HCT116 (cell line): ENCODE measurements at regions not wholly inside any gene's neighbourhood (a gene's known extent, or its start where the extent isn't known, plus 50 kb on each side); places are given as distances from the start of the nearest gene placed in this dataset.

ENCODE experiments used
- ATAC-seq: fragments of 200-7000 bp; cut with Tn5 transposase; 2 replicates; pipeline ENCODE4 v1.9.1; 2020; ENCODE audit warnings: mild to moderate bottlenecking, moderate library complexity
- BruUV-seq: library from RNA; stranded (reverse); fragments of 400-500 nt; replicated peaks from 2 replicates; lab custom pipeline; 2021; lab: Mats Ljungman, UMichigan
- CTCF ChIA-PET: fragments of 300-600 bp; sonication (Branson Sonifier 250); formaldehyde crosslinking; loops from one replicate; lab custom pipeline; 2021; ENCODE audit warnings: antibody characterized with exemption; lab: Charles Lee
- POLR2A ChIA-PET: fragments of 300-600, 350-600 bp; sonication (Branson Sonifier 250); formaldehyde crosslinking; loops from one replicate; lab custom pipeline; 2021; ENCODE audit warnings: antibody characterized with exemption; lab: Charles Lee
- RAD21 ChIA-PET, 2 experiments: fragments of 300-600 bp; sonication (Branson Sonifier 250); formaldehyde crosslinking; loops; one replicate each; lab custom pipeline; 2023; ENCODE audit warnings: low total read pairs in 2 of 2; ENCODE audit not compliant: uncharacterized antibody in 2 of 2, unreplicated experiment in 2 of 2, low non-redundant PET in 1 of 2; lab: Charles Lee
- DNase-seq: peaks from one replicate; pipeline ENCODE4 v3.0.0-alpha.2; 2010; ENCODE audit warnings: low read depth, low spot score
- H2AFZ ChIP-seq: fragments of 200-600 bp; shearing (Covaris generic), sonication (generic); 2 replicates; pipeline ENCODE4 v1.6.1; 2017; ENCODE audit warnings: low read depth, mixed run types, mixed read lengths, antibody characterized with exemption, low read length; ENCODE audit not compliant: poor library complexity, severe bottlenecking
- H3K27ac ChIP-seq: 2 replicates; pipeline ENCODE4 v1.5.1; 2012; ENCODE audit warnings: low read depth, low read length
- H3K27me3 ChIP-seq: fragments of 200-600 bp; sonication (generic); 2 replicates; pipeline ENCODE4 v1.6.1; 2016; ENCODE audit warnings: mixed run types, low read length, mixed read lengths; ENCODE audit not compliant: insufficient read depth
- H3K36me3 ChIP-seq, 2 experiments: fragments of 200-500 bp in 1 of 2; fragments of 200-600 bp in 1 of 2; sonication (Bioruptor generic) in 1 of 2; sonication (generic) in 1 of 2; 2 replicates each; pipeline versions ENCODE4 v1.5.1 to v1.6.1; 2014 to 2016; ENCODE audit warnings: low read length in 2 of 2, inconsistent platforms in 1 of 2, mixed read lengths in 1 of 2, mixed run types in 1 of 2; ENCODE audit not compliant: insufficient read depth in 2 of 2, control insufficient read depth in 1 of 2
- H3K4me1 ChIP-seq, 2 experiments: fragments of 200-600 bp in 1 of 2; sonication (generic) in 1 of 2; 2 replicates each; pipeline versions ENCODE4 v1.5.1 to v1.6.1; 2012 to 2017; ENCODE audit warnings: low read length in 2 of 2, inconsistent platforms in 1 of 2, mild to moderate bottlenecking in 1 of 2, mixed read lengths in 1 of 2, mixed run types in 1 of 2, moderate library complexity in 1 of 2; ENCODE audit not compliant: insufficient read depth in 2 of 2, control insufficient read depth in 1 of 2
- H3K4me2 ChIP-seq: fragments of 200-600 bp; sonication (generic); 2 replicates; pipeline ENCODE4 v1.6.1; 2017; ENCODE audit warnings: mixed run types, low read length, mixed read lengths
- H3K4me3 ChIP-seq, 2 experiments: fragments of 200-600 bp in 1 of 2; sonication (generic) in 1 of 2; replicated peaks in 1 of 2; 2 replicates each; pipeline ENCODE4 v1.5.1; 2011 to 2016; ENCODE audit warnings: low read length in 2 of 2, control low read depth in 1 of 2, low read depth in 1 of 2, mild to moderate bottlenecking in 1 of 2, mixed read lengths in 1 of 2, mixed run types in 1 of 2
- H3K79me2 ChIP-seq: fragments of 200-600 bp; sonication (generic); 2 replicates; pipeline ENCODE4 v1.6.1; 2017; ENCODE audit warnings: mild to moderate bottlenecking, mixed run types, low read length, moderate library complexity, mixed read lengths; ENCODE audit not compliant: insufficient read depth
- H3K9ac ChIP-seq: fragments of 200-600 bp; sonication (generic); 2 replicates; pipeline ENCODE4 v1.6.1; 2016; ENCODE audit warnings: low read length, mixed read lengths
- H3K9me2 ChIP-seq: fragments of 200-600 bp; sonication (generic), shearing (Covaris generic); 2 replicates; pipeline ENCODE4 v1.6.1; 2017; ENCODE audit warnings: mixed run types, mild to moderate bottlenecking, moderate library complexity; ENCODE audit not compliant: insufficient read depth
- H3K9me3 ChIP-seq, 2 experiments: fragments of 200-500 bp in 1 of 2; fragments of 200-600 bp in 1 of 2; sonication (Bioruptor generic) in 1 of 2; sonication (generic) in 1 of 2; 2 replicates each; pipeline ENCODE4 v1.6.1; 2014 to 2017; ENCODE audit warnings: low read length in 2 of 2, mixed read lengths in 2 of 2, inconsistent platforms in 1 of 2, low read depth in 1 of 2, mild to moderate bottlenecking in 1 of 2, mixed run types in 1 of 2, moderate library complexity in 1 of 2; ENCODE audit not compliant: control insufficient read depth in 1 of 2, insufficient read depth in 1 of 2
- H4K20me1 ChIP-seq: fragments of 200-600 bp; sonication (generic), shearing (Covaris generic); 2 replicates; pipeline ENCODE4 v1.6.1; 2017; ENCODE audit warnings: mixed run types, mild to moderate bottlenecking, moderate library complexity; ENCODE audit not compliant: insufficient read depth
- ATF3 ChIP-seq: IDR thresholded peaks from 2 replicates; pipeline ENCODE4 v1.6.1; 2012
- CBX3 ChIP-seq: IDR thresholded peaks from 2 replicates; pipeline ENCODE4 v1.6.1; 2012; ENCODE audit warnings: low read depth
- CEBPB ChIP-seq: IDR thresholded peaks from 2 replicates; pipeline ENCODE4 v1.6.1; 2012; ENCODE audit warnings: low read depth
- CTCF ChIP-seq, 3 experiments: fragments of 200-600 bp in 1 of 3; sonication (generic) in 1 of 3; IDR thresholded peaks in 2 of 3; conservative IDR thresholded peaks in 1 of 3; 2 replicates each; pipeline ENCODE4 v1.5.1; 2012 to 2017; ENCODE audit warnings: low read depth in 2 of 3, low read length in 2 of 3, antibody characterized with exemption in 1 of 3, borderline replicate concordance in 1 of 3, control low read depth in 1 of 3, mild to moderate bottlenecking in 1 of 3, mixed read lengths in 1 of 3, mixed run types in 1 of 3, moderate library complexity in 1 of 3; ENCODE audit not compliant: insufficient read depth in 1 of 3
- ELF1 ChIP-seq: IDR thresholded peaks from 2 replicates; pipeline ENCODE4 v1.6.1; 2012; ENCODE audit warnings: low read depth, borderline replicate concordance
- EZH2 ChIP-seq: fragments of 200-600 bp; sonication (generic); IDR thresholded peaks from 2 replicates; pipeline ENCODE4 v1.6.1; 2017; ENCODE audit warnings: antibody characterized with exemption, mixed run types
- FOSL1 ChIP-seq: IDR thresholded peaks from 2 replicates; pipeline ENCODE4 v1.6.1; 2012; ENCODE audit warnings: low read depth
- POLR2A ChIP-seq: IDR thresholded peaks from 2 replicates; pipeline ENCODE4 v1.7.0; 2011; ENCODE audit warnings: borderline replicate concordance; ENCODE audit not compliant: insufficient read depth, insufficient read length; ENCODE audit errors: extremely low read depth
- POLR2AphosphoS5 ChIP-seq: IDR thresholded peaks from 2 replicates; pipeline ENCODE4 v1.6.1; 2011; ENCODE audit warnings: mild to moderate bottlenecking, low read depth, low read length, moderate library complexity
- SP1 ChIP-seq: IDR thresholded peaks from 2 replicates; pipeline ENCODE4 v1.6.1; 2012; ENCODE audit warnings: low read depth
- SRF ChIP-seq: IDR thresholded peaks from 2 replicates; pipeline ENCODE4 v1.6.1; 2012; ENCODE audit warnings: low read depth
- ZNF274 ChIP-seq: fragments of 200-500 bp; sonication (Bioruptor generic); IDR thresholded peaks from 2 replicates; pipeline ENCODE4 v1.6.1; 2014; ENCODE audit warnings: mild to moderate bottlenecking, low read depth, low read length, inconsistent platforms
- intact Hi-C: fragments of 100-400 bp; cut with micrococcal nuclease; formaldehyde crosslinking; loops from 2 replicates; pipeline ENCODE4 v1.10.0; 2022

- Histone ChIP-seq H3K4me2 (no peak overlapping the region), H3K4me1 (no peaks in the 10 kb centered on the region), H3K79me2 (no peaks in the 10 kb centered on the region)
- no peak for TF ChIP-seq ATF3
- no peak for TF ChIP-seq SRF
- no peak for TF ChIP-seq POLR2AphosphoS5
- TF ChIP-seq FOSL1, result no peak
- no peak for TF ChIP-seq CTCF (IDR thresholded peaks at IDR 0.05 in 2 of 3, conservative IDR thresholded peaks at IDR 0.05 in 1 of 3; ENCODE audit: borderline replicate concordance in 1 of 3, insufficient read depth in 1 of 3, low read depth in 2 of 3, low read length in 2 of 3)
- no peak for TF ChIP-seq CEBPB
- no peak for TF ChIP-seq CBX3
- no peak for TF ChIP-seq SP1
- TF ChIP-seq EZH2, result no peak
- no peak for TF ChIP-seq POLR2A
- TF ChIP-seq ZNF274, result no peak
- TF ChIP-seq ELF1, result no peak
- TF ChIP-seq, all 23 proteins: peak for 0
- no peaks in the 10 kb centered on the region for H3K27me3 ChIP-seq
- ChIA-PET POLR2A (no interaction called here), RAD21 (no interaction called here), CTCF (no interaction called here)
- H3K36me3 ChIP-seq, result no peaks in the 10 kb centered on the region
- ATAC-seq (no peak), DNase-seq (no peak)
- intact Hi-C loops, result no loop called here
- BruUV-seq, result no TSS peak
- no peak overlapping the region for H3K9ac ChIP-seq
- H3K9me2 ChIP-seq, result no peaks in the 10 kb centered on the region
- no peak overlapping the region for H3K4me3 ChIP-seq
- H3K27ac ChIP-seq, result no peak overlapping the region
- no peaks in the 10 kb centered on the region for H3K9me3 ChIP-seq
- no peaks in the 10 kb centered on the region for H4K20me1 ChIP-seq
- H2AFZ ChIP-seq, result no peak overlapping the region
Observed at GRCh38 chr13:81295177-81295576, 954.3 kb upstream of the SPRY2 start.
